HEK293T (cell line): ENCODE measurements at regions not wholly inside any gene's neighbourhood (a gene's known extent, or its start where the extent isn't known, plus 50 kb on each side); places are given as distances from the start of the nearest gene placed in this dataset.

Source experiments
- CTBP1 ChIP-seq: fragments of 450-650 bp; IDR thresholded peaks from 2 replicates; pipeline ENCODE4 v1.6.1; 2016; ENCODE audit warnings: borderline replicate concordance
- ELF4 ChIP-seq: fragments of 450-650 bp; IDR thresholded peaks from 2 replicates; pipeline ENCODE4 v1.6.1; 2017; ENCODE audit warnings: antibody characterized with exemption
- FOXA1 ChIP-seq: fragments of 450-650 bp; IDR thresholded peaks from 2 replicates; pipeline ENCODE4 v1.6.1; 2016; ENCODE audit warnings: mild to moderate bottlenecking
- FOXM1 ChIP-seq: fragments of 450-650 bp; IDR thresholded peaks from 2 replicates; pipeline ENCODE4 v1.6.1; 2017; ENCODE audit warnings: mild to moderate bottlenecking, borderline replicate concordance
- SP1 ChIP-seq: fragments of 450-650 bp; IDR thresholded peaks from 2 replicates; pipeline ENCODE4 v1.6.1; 2017
- SUZ12 ChIP-seq: fragments of 450-650 bp; IDR thresholded peaks from 2 replicates; pipeline ENCODE4 v1.6.1; 2016; ENCODE audit warnings: mild to moderate bottlenecking

DNA sequence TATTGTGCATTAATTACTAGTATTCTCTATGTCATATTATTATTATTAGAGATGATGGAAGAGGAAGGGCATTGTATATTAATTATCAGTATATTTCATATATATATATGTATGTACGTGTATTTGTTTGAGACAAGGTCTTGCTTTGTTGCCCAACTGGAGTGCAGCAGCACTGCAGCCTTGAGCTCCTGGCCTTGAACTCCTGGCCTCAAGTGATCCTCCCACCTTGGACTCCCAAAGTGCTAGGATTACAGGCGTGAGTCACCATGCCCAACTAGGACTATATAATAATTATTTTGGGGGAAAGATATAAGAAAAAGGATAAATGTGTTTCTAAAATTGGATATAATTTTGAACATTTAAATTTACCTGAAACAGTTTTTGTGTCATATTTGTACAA is 63.2 kb upstream of the USP24 start:
- no peak for TF ChIP-seq SP1
- TF ChIP-seq FOXM1, result no peak
- no peak for TF ChIP-seq CTBP1
- no peak for TF ChIP-seq ELF4
- no peak for TF ChIP-seq SUZ12
- TF ChIP-seq FOXA1, result no peak
